Astrocyte of the hippocampus (primary cell): ENCODE measurements at regions not wholly inside any gene's neighbourhood (a gene's known extent, or its start where the extent isn't known, plus 50 kb on each side); places are given as distances from the start of the nearest gene placed in this dataset.
"Not testable (repeated sequence)": the region's sequence is repeated elsewhere in the genome, so short reads cannot be mapped to it uniquely, and the experiment has no call there.

Experiments used
- DNase-seq: peaks from one replicate; pipeline ENCODE4 v3.0.0; 2011; ENCODE audit warnings: low read depth, low spot score

GRCh38 chr6:125354649-125355048 is 52.9 kb upstream of the HDDC2 start:
- no peak for DNase-seq

- DNase-seq: no peak
Observed at GRCh38 chr6:125356884-125357283, 55.1 kb upstream of the HDDC2 start.

- peak; percentile 68 for DNase-seq
Observed at GRCh38 chr6:125357515-125358256, 55.9 kb upstream of the HDDC2 start.

GRCh38 chr6:125358898-125359297 is 57.1 kb upstream of the HDDC2 start:
- no peak for DNase-seq

- DNase-seq: no peak
Observed at GRCh38 chr6:125361868-125362267, 60.1 kb upstream of the HDDC2 start.

- peak; percentile 79 for DNase-seq
Observed at GRCh38 chr6:125363039-125363823, 61.5 kb upstream of the HDDC2 start.

- DNase-seq: no peak
Observed at GRCh38 chr6:125363824-125364165, 62.0 kb upstream of the HDDC2 start.

- no peak for DNase-seq
Observed at GRCh38 chr6:125365230-125365629, 63.5 kb upstream of the HDDC2 start.

- peak; percentile 12 for DNase-seq
Observed at GRCh38 chr6:125367036-125367782, 65.4 kb upstream of the HDDC2 start.

GRCh38 chr6:125370343-125370742 is 68.6 kb upstream of the HDDC2 start:
- no peak for DNase-seq

GRCh38 chr6:125375013-125375412 is 73.2 kb upstream of the HDDC2 start:
- DNase-seq: no peak

GRCh38 chr6:125375821-125376220 is 74.1 kb upstream of the HDDC2 start:
- DNase-seq: peak; percentile 26

GRCh38 chr6:125377621-125378020 is 75.9 kb upstream of the HDDC2 start:
- DNase-seq: no peak

- DNase-seq: no peak
Observed at GRCh38 chr6:125379174-125379573, 77.4 kb upstream of the HDDC2 start.

- no peak for DNase-seq
Observed at GRCh38 chr6:125380474-125380873, 78.7 kb upstream of the HDDC2 start.

GRCh38 chr6:125386337-125386736 is 84.6 kb upstream of the HDDC2 start:
- not testable (repeated sequence) for DNase-seq

GRCh38 chr6:125392682-125393081 is 90.9 kb upstream of the HDDC2 start:
- no peak for DNase-seq

- DNase-seq: peak; percentile 43
Observed at GRCh38 chr6:125393449-125393858, 91.7 kb upstream of the HDDC2 start.

- DNase-seq: no peak
Observed at GRCh38 chr6:125406741-125407140, 105.0 kb upstream of the HDDC2 start.

GRCh38 chr6:125414507-125414906 is 112.7 kb upstream of the HDDC2 start:
- no peak for DNase-seq

- no peak for DNase-seq
Observed at GRCh38 chr6:125415913-125416312, 114.1 kb upstream of the HDDC2 start.

- DNase-seq: peak; percentile 88
Observed at GRCh38 chr6:125421836-125422235, 120.1 kb upstream of the HDDC2 start.
